ENCODE measurements at regions not wholly inside any gene's neighbourhood (a gene's known extent, or its start where the extent isn't known, plus 50 kb on each side); places are given as distances from the start of the nearest gene placed in this dataset.
"Not testable (repeated sequence)": the region's sequence is repeated elsewhere in the genome, so short reads cannot be mapped to it uniquely, and the experiment has no call there.

DNA sequence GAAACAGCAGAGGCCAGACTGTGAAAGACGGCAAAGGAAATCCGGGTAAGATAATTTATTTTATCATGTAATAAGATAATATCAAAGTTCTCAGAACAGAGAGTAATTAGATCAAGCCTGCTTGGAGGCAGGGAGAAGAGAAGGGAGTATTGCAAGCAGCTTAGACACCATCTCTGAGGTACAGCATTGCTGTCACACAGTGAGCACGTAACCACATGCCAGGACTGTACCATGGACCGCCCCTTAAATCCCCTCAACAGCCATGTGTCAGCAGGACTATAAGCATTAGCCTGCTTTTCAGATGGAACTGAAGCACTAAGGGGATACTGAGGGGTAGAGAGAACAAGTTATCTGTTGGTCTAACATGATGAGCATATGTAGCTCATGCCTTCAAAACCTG is 141.5 kb downstream of the C6orf118 start:
- no peak for DNase-seq (ENCODE audit: low spot score)

DNA sequence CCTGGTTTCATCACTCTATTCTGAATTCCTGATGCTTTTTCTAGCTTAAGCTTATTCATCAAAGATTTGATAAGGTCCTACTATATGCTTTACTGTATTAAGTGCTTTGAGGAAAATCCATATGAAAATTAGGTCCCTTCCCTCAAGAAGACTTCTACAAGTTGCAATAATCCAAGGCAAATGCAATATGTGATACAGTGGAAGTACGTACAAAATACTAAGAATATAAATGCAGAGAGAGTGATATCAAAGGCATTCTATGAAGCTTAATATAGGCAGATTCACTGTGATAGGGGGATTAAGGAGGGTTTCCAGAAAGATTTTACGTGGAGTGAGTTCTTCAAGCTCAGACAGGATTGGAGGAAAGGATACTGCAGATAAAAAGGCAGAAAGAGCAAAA is 142.1 kb downstream of the C6orf118 start:
- DNase-seq (ENCODE audit: low spot score): no peak

DNA sequence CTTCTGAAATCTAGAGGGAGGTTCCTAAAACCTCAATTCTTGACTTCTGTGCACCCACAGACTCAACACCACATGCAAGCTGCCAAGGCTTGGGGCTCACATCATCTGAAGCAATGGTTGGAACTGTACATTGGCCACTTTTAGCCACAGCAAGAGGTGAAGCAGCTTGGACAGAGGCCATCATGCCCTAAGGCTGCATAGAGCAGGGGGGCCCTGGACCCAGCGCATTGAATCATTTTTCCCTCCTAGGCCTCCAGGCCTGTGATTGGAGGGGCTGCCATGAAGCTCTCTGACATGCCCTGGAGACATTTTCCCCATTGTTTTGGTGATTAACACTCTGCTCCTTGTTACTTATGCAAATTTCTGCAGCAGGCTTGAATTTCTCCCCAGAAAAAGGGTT is 145.9 kb downstream of the C6orf118 start:
- no peak for DNase-seq (ENCODE audit: low spot score)

DNA sequence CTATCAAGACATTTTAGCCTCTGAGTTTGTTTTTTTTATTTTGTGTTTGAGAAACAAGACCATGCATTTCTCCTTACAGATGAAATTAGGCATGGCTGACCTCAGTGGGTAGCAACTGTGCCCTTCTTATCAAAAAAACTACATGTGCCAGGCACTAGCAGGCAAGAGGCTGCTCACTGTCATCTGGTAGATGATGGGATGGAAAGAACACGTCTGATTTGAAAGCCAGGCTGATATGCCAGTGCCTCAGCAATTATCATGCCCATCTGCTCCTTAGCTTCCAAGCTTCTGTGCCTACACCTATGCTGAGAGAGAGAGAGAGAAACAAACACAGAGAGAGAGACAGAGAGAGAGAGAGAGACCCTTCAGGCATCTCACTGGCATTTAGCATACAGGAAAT is 149.9 kb downstream of the C6orf118 start:
- no peak for DNase-seq (ENCODE audit: low spot score)

DNA sequence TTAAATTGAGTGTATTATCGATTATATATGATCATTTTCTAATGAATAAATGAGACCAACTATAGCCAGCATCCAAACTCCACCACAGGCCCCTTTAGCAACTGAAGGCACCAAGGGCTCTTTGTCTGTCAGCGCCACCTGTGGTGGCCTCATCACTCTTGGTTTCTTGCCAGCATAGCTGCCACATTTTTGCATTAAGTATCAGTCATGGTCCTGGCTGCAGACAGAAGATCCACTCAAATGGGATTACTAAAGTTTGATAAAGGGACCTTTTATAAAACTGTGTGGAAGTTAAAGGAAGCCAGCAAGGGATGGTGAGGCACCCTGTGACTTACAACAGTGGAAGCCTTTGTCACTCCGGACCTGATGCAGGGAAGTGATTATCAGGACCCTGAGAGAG is 162.9 kb downstream of the C6orf118 start:
- DNase-seq (ENCODE audit: low spot score): no peak

DNA sequence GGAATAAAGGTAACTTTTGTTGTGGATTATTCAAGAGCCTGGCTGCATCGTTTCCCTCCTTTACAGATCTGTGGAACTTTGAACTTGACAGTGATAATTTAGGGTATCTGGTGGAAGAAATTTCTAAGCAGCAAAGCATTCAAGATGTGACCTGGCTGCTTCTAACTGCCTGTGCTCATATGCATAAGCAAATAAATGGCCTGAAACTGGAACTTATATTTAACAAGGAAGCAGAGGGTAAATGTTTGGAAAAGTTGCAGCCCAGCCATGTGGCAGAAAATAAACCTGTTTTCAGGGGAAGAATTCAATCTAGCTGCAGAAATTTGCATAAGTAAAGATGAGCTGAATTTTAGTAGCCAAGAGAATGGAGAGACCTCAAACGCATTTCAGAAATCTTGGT is 173.5 kb downstream of the C6orf118 start:
- DNase-seq (ENCODE audit: low spot score): no peak

DNA sequence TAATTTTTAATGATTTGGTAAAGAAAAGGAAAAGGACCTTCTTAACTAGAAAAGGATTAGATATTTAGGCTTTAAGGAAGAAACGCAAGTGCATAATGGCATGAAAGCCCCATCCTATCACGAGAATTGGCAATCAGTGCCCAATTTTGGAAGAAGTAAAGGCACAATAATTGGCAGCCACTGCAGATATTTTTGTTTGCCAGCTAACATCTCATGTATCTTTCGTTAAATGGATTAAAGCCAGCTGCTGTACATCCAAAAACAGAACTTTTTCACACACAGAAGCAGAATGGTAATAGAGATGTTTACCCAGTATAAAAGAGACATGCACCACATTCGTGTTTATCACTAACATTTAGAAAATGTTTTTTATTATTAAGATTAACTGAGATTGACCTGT is 180.3 kb downstream of the C6orf118 start:
- no peak for DNase-seq (ENCODE audit: low spot score)

DNA sequence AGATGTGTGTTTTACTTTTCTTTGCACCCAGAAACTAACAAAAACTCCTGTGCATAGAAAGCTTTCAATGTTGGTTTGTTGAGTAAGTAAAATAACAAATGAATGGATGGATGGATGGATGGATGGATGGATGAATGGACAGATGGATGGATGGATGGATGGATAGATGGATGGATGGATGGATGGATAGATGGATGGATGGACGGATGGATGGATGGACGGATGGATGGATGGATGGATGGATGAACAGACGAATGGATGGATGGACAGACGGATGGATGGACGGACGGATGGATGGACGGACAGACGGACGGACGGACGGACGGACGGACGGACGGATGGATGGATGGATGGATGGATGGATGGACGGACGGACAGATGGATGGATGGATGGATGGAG is 181.7 kb downstream of the C6orf118 start:
- DNase-seq (ENCODE audit: low spot score): not testable (repeated sequence)

DNA sequence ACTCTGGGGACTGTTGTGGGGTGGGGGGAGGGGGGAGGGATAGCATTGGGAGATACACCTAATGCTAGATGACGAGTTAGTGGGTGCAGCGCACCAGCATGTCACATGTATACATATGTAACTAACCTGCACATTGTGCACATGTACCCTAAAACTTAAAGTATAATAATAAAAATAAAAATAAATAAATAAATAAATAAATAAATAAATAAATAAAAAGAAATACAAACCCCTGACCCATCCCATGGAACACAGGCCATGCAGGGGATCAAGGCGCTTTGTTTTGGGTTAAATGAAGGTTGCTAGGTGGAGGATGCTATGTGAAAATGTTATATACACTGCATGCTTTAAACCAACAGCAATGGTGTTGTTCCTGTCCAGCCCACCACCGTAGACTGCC is 184.7 kb downstream of the C6orf118 start:
- DNase-seq (ENCODE audit: low spot score): not testable (repeated sequence)

DNA sequence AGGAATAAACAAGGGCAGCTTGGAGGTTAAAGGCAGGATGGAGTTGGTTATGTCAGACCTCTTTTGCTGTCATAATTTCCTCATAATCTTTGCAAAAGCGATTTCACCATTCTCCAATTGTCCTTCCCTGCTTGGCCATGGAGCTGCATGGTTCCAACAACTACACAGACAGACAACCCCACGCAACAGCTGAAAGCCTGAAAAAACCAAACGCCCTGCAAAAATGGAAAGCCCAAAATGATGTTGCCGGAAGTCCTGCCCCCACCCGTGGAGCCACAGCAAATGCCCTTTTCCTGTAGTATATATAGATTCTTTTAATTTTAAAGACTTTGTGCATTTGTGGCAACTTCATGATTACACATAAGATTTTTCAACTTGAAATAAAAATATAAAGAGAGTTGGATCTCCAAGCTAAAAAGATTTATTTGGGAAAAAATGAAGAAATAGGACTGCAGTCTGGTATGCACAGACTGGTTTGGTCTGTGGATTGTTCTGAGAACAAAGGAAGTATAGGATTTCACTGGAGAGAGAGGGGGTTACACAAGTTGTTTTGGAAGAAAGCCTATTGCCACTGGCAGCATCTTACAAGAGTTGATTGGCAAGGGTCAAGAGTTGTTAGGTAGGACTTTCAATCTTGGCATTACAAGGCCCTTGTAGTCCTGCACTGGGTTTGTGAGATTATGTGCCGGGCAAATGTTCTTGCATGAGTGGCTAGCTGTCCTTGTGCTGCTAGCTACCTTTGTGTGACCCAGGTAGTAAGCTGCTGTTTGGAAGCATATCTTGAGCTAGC is 190.0 kb downstream of the C6orf118 start:
- no peak for DNase-seq (ENCODE audit: low spot score)

DNA sequence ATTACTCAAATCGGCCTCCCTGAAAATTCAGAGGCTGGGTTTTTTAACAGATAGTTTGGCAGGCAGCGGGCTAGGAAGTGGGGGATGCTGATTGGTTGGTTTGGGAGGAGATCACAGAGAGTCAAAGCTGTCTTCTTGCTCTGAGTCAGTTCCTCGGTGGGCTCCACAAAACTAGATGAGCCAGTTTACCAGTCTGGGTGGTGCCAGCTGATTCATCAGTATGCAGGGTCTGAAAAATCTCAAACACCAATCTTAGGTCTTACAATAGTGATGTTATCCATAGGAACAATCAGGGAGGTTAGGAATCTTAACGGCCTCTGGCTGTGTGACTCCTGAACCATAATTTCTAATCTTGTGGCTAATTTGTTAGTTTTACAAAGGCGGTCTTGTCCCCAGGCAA is 190.7 kb downstream of the C6orf118 start:
- DNase-seq (ENCODE audit: low spot score): no peak

DNA sequence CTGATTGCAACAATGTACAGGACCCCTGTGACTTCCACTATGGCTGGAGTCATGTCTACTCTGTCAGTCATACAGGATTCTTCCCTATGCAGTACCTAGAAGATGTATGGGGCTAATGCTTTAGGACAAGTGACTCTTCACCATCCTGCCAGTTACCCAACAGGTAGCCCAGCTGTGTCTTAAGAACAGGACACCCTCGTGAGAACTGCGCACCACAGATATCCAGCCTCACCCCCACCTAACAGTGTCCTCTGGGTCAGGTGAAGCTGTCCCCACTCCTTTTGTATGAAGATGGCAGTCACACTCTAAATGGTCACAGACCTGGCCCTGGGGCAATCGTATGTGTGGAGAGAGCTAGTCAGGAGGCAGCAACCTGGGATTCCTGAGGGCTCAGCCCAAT is 191.6 kb downstream of the C6orf118 start:
- no peak for DNase-seq (ENCODE audit: low spot score)

DNA sequence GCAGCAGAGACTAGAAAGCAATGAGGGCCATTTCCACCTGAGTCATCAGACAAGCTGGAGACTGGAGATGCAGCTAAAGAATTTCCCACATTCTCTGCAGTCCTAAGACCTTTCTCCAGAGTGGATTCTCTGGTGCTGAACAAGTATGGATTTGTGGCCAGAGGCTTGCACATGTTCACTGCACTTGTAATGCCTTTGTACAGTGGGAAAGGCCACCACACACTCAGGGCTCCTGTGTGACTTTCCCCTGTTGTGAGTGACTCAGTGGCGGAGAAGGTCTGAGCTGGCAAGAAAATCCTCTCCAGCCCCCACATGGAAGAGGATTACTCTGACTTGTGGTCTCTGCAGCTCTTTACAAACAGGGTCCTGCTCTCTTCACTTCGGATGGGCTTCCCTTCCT is 192.3 kb downstream of the C6orf118 start:
- no peak for DNase-seq (ENCODE audit: low spot score)

DNA sequence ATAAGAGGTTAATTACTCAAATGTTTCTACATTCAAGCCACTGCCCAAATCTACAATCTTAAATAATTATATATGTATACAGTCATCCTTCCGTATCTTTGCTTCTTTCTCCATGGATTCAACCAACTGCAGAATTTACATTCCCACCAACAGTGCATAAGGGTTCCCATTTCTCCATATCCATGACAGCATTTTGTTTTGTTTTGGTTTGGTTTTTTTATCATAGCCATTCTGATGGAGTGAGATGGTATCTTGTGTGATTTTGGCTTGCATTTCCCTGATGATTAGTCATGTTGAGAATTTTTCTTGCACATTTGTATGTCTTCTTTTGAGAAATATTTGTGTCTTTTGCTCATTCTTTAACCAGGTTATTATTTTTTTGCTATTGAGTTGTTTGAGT is 198.5 kb downstream of the C6orf118 start:
- DNase-seq (ENCODE audit: low spot score): no peak

DNA sequence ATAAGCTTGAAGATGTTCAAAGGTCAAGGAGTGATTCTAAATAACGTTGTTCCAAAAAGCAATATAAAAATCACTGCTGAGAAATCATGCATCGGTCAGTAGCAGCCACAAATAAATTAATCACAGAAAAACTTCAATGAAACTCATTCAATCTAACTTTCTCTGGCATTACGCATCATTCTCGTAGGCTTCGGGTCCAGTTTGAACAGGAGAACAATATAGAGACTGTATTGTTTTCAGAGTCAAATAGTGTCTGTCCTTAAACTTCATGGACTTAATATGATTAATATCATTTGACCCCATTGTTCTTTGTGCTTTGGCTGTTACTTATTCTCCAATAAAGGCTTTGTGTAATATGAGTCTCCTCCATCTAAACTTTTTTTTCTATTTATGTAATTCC is 200.4 kb downstream of the C6orf118 start:
- no peak for DNase-seq (ENCODE audit: low spot score)

DNA sequence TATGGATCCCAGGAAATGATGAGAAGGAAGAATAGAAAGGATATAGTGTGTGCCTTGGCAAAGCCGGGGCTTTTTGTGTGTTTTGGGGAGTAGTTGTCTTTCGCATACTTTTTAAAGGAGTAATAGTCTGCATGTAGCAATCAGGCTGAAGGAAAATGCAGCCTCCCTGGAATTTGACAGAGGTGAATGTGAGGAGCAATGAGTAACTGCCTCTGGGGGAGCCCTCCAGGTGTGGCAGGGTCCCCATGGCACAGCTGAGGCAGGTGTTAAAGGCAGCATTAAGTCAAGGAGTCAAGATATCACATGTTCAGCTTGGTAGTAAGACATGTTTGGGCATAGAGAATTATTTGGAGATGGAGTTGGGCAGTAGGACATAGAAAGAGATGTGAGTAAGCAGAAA is 203.1 kb downstream of the C6orf118 start:
- no peak for DNase-seq (ENCODE audit: low spot score)

DNA sequence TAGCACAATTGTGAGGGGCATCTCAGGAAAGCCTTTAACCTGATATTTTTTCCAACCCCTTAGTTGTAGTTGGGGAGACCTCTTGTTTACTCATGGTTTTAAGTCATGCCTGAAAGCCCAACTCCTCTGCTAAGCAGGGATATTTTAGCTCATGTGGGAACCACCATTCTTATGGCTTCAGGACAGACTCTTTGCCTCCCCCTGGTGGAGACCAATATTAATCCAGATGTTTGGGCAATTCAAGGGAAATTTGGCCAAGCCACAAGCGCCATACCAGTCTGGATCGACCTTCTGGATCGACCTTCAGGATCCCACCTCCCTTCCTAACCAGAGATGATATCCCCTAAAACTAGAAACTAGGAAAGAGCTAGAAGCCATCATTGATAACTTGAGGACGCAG is 211.2 kb downstream of the C6orf118 start:
- no peak for DNase-seq (ENCODE audit: low spot score)

DNA sequence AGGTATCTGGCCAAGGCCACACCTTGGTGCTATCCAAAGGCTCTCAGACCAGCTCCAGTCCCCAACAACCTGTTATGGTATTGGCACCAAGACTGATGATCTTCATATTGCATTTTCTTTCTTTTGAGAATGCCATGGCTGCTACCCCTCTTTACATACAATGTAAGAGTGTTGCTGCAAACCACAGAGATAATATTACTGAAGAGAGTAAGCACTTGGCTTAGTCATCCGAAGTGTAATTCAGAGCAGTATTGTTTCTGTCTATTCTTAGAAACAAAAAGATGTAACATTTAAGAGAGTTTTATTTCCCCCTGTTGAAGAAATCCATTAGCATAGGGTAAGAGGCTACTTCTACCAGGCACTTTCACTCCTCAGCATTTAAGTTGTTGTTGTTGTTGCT is 212.5 kb downstream of the C6orf118 start:
- no peak for DNase-seq (ENCODE audit: low spot score)

DNA sequence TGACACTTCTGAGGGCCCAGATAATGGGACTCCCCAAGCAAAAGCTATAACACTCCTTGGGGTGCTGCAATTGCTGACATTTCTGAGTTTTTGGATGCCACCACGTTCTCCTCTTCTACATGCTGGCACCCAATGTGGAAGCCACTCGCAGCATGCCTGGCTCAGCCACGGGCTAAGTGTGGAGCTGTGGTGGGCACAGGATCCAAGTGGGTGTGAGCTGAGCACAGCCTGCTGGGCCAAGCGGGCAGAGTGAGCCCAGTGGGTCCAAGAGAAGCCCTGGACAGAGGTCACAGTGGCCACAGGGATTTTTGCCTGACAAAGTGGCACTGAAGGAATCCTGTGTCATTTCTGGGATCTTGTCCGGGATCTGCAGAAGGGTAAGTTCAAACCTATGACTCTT is 213.2 kb downstream of the C6orf118 start:
- DNase-seq (ENCODE audit: low spot score): no peak

DNA sequence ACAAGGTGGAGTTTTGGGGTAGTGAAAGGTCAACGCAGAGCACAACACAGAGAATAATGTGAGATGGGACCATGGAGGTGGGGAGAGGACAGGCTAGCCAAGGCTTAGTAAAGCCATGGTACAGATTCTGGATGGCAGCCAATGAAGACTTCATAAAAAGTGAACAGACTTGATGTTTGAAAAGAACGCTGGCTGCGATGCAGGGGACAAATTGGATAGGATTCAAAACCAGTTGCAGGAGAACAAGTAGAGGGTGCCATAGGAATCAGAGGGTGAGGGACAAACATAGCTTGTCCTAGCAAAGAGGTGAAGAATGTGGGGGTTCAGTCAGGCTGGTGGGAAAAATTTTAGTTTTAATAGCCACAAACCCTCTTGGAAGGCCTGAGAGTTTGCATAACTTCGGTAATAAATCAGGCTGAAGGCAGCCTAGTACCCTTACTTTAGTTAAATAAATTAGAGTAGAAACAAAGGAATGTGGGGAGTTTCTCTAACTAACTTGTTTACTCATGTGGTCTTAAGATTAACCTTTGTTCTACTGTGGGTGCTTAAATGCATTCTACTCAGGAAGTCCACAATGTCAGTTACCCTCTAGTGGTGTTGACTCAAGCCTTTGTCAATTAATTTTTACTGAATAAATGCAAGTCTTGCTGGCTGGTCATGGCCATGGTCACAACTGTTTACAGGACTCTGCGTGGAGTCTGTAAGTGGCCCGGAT is 216.4 kb downstream of the C6orf118 start:
- DNase-seq (ENCODE audit: low spot score): no peak

DNA sequence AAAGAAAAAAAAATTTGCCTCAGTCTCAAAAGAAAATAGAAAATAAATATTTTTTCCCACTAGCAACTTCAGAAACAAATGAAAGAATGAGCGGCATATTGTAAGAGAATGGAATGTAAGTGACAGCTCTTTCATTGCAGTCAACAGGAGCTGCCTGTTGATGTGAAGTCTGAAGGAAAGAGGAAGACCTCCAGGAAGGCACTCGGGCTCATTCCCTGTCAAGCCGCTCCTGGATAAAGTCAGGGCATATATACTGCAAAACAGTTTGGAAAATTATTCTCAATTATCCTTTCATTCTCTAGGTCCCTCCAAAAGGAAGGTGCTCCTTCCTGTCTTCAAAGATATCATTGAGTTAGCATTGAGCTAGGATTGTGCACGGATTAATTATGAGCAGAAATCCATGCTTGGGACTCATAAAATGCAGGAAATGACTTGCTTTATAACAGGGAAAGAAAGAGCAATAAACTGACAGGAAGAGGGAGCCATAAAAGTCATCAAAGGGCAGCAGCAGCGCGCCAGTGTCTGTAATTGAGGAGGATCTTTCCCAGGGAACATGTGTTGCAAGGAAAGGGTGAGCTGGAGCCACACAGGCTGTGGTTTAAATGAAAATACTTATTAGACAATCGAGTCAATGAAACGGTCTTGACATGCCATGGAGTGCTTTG is 218.2 kb downstream of the C6orf118 start:
- DNase-seq (ENCODE audit: low spot score): no peak

DNA sequence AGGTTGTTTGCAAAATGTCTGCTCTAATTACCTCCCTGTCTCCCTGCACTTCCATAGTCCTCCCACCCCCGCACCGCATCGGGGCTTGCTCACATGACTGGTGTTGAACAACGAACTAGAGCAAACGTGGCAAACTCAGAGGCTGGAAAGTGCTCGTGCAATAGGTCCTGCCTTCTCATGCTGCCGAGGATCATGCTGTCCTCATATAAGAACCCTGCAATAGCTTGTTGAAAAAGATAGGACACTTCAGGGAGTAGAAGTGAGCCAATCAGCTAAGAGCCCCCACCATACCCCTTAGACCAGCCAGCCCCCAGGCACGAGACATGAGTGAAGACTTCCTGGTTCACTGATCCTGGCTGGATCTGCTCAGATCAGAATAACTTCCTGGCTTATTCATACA is 219.2 kb downstream of the C6orf118 start:
- DNase-seq (ENCODE audit: low spot score): no peak

DNA sequence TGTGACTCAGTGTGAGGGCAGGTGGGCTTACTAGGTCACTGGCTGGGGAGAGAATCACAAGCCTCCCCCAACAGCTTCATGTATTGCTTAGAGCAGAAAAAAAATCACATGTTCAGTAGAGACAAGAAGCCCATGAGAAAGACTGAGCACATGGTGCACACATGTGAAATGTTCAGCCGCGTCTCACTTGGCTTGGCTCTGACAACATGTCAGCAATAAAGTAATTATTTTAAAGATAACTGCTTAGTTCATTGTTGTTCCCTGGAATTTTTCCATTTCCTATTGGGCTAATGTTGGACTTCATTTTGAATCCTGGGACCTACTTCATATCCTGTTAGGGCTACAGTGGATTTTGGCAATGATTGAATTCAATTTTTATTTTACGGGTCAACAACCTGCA is 222.6 kb downstream of the C6orf118 start:
- no peak for DNase-seq (ENCODE audit: low spot score)

Measured in ureter (tissue), 1 donor.